ENCODE measurements at regions not wholly inside any gene's neighbourhood (a gene's known extent, or its start where the extent isn't known, plus 50 kb on each side); places are given as distances from the start of the nearest gene placed in this dataset.

DNA sequence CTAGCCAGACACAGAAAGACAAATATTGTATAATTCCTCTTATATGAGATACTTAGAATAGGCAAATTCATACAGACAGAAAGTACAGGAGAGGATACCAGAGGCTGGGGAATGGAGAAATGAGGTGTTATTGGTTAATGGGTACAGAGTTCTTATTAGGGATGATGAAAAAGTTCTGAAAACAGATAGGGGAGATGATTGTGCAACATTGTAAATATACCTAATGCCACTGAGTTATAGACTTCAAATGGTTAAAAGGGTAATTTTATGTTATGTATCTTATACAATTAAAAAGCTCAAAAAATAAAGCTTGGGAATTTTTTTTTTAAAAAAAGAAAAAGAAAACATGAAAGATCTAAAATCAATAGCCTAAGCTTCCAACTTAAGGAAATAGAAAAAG is 98.8 kb upstream of the TECRL start:
- DNase-seq: no peak
- Histone ChIP-seq H3K4me3 (replicated peaks in 1 of 3; ENCODE audit: low read depth in 2 of 3, low read length in 3 of 3) (no peak overlapping the region), H3K36me3 (replicated peaks in 1 of 2; ENCODE audit: control insufficient read depth in 1 of 2, insufficient read depth in 2 of 2, low read length in 2 of 2) (no peaks in the 10 kb centered on the region), H3K4me2 (replicated peaks; ENCODE audit: extremely low read depth, low read length, poor library complexity, severe bottlenecking) (no peak overlapping the region), H3K9me3 (replicated peaks in 1 of 2; ENCODE audit: control insufficient read depth in 1 of 2, insufficient read depth in 1 of 2, low read length in 2 of 2) (no peaks in the 10 kb centered on the region), H3K27me3 (ENCODE audit: control insufficient read depth in 2 of 2, insufficient read depth in 2 of 2, low read length in 2 of 2) (no peaks in the 10 kb centered on the region), H3K79me2 (ENCODE audit: insufficient read depth, low read length) (no peaks in the 10 kb centered on the region), H3K4me1 (ENCODE audit: control insufficient read depth in 1 of 2, insufficient read depth in 2 of 2, low read length in 2 of 2) (no peaks in the 10 kb centered on the region), H3K27ac (ENCODE audit: low read depth in 1 of 2, low read length in 2 of 2) (no peak overlapping the region), H3K9ac (ENCODE audit: insufficient read depth, low read length, poor library complexity, severe bottlenecking) (no peak overlapping the region), H4K20me1 (ENCODE audit: insufficient read depth, low read length) (no peaks in the 10 kb centered on the region), H2AFZ (ENCODE audit: insufficient read depth, low read depth, low read length, poor library complexity, severe bottlenecking) (no peak overlapping the region)
- Mint-ChIP-seq H3K9me3 (no peaks in the 10 kb centered on the region), H3K27me3 (ENCODE audit: low read depth in 3 of 3) (no peaks in the 10 kb centered on the region), H3K4me3 (no peak overlapping the region), H3K36me3 (no peaks in the 10 kb centered on the region), H3K27ac (no peak overlapping the region), H3K4me1 (no peaks in the 10 kb centered on the region)
- intact Hi-C loops (cut with micrococcal nuclease): no loop called here
- TF ChIP-seq, protein P1, sequence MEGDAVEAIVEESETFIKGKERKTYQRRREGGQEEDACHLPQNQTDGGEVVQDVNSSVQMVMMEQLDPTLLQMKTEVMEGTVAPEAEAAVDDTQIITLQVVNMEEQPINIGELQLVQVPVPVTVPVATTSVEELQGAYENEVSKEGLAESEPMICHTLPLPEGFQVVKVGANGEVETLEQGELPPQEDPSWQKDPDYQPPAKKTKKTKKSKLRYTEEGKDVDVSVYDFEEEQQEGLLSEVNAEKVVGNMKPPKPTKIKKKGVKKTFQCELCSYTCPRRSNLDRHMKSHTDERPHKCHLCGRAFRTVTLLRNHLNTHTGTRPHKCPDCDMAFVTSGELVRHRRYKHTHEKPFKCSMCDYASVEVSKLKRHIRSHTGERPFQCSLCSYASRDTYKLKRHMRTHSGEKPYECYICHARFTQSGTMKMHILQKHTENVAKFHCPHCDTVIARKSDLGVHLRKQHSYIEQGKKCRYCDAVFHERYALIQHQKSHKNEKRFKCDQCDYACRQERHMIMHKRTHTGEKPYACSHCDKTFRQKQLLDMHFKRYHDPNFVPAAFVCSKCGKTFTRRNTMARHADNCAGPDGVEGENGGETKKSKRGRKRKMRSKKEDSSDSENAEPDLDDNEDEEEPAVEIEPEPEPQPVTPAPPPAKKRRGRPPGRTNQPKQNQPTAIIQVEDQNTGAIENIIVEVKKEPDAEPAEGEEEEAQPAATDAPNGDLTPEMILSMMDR (IDR thresholded peaks at IDR 0.05): no peak

DNA sequence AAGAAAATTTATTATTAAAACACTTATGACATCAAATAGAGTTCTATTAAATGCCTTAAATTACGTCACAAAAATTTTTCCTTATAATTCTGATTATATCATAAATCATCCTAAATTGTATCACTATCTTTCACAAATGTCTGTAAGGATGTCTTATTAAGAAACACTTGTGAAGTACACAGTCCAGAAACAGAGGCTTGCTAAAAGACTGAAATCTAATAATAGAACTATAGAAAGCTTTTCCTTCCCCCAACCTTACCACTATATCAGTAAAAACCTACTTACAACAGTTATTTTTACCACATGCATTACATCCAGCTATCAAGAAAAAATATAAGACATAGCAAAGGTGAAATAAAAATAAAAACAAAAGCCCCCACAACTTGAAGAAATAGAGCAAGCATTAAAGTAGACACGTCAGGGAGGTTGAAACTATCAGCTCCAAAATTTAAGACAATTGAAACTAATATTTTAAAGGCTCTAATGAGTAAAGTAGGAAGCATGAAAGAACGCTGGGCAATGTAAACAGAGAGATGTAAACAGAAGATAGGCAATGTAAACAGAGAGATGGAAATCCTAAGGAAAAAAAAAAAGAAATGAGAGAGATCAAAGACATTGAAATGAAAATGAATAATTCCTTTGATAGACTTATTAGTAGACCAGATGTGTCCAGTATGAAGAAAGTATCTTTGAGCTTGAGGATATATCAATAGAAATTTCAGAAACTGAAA is 94.9 kb upstream of the TECRL start:
- Histone ChIP-seq H3K4me2 (replicated peaks; ENCODE audit: extremely low read depth, low read length, poor library complexity, severe bottlenecking) (no peak overlapping the region), H4K20me1 (ENCODE audit: insufficient read depth, low read length) (no peaks in the 10 kb centered on the region), H3K9ac (ENCODE audit: insufficient read depth, low read length, poor library complexity, severe bottlenecking) (no peak overlapping the region), H3K36me3 (replicated peaks in 1 of 2; ENCODE audit: control insufficient read depth in 1 of 2, insufficient read depth in 2 of 2, low read length in 2 of 2) (no peaks in the 10 kb centered on the region), H3K79me2 (ENCODE audit: insufficient read depth, low read length) (no peaks in the 10 kb centered on the region), H3K9me3 (replicated peaks in 1 of 2; ENCODE audit: control insufficient read depth in 1 of 2, insufficient read depth in 1 of 2, low read length in 2 of 2) (no peaks in the 10 kb centered on the region), H3K4me1 (ENCODE audit: control insufficient read depth in 1 of 2, insufficient read depth in 2 of 2, low read length in 2 of 2) (no peaks in the 10 kb centered on the region), H2AFZ (ENCODE audit: insufficient read depth, low read depth, low read length, poor library complexity, severe bottlenecking) (no peak overlapping the region), H3K4me3 (replicated peaks in 1 of 3; ENCODE audit: low read depth in 2 of 3, low read length in 3 of 3) (no peak overlapping the region), H3K27me3 (ENCODE audit: control insufficient read depth in 2 of 2, insufficient read depth in 2 of 2, low read length in 2 of 2) (no peaks in the 10 kb centered on the region), H3K27ac (ENCODE audit: low read depth in 1 of 2, low read length in 2 of 2) (no peak overlapping the region)
- intact Hi-C loops (cut with micrococcal nuclease): no loop called here
- Mint-ChIP-seq H3K36me3 (no peaks in the 10 kb centered on the region), H3K27me3 (ENCODE audit: low read depth in 3 of 3) (no peaks in the 10 kb centered on the region), H3K9me3 (no peaks in the 10 kb centered on the region), H3K27ac (no peak overlapping the region), H3K4me1 (no peaks in the 10 kb centered on the region), H3K4me3 (no peak overlapping the region)
- TF ChIP-seq, protein P1 (IDR thresholded peaks at IDR 0.05): no peak
- 60% methylated on average over 1 of the region's 3 CpGs for WGBS (ENCODE audit: insufficient coverage)
- no peak for DNase-seq

Data from CD14-positive monocyte (primary cell).